ENCODE measurements at regions not wholly inside any gene's neighbourhood (a gene's known extent, or its start where the extent isn't known, plus 50 kb on each side); places are given as distances from the start of the nearest gene placed in this dataset.

GRCh38 chr1:37244083-37244480 is 209.8 kb upstream of the GRIK3 start:
- intact Hi-C loops (cut with DNase I) = no loop called here
- Histone ChIP-seq H3K27ac (ENCODE audit: low read depth in 1 of 2, low read length in 2 of 2) (no peak overlapping the region), H3K4me1 (ENCODE audit: control insufficient read depth in 1 of 2, insufficient read depth in 2 of 2, low read length in 2 of 2) (no peaks in the 10 kb centered on the region), H3K36me3 (ENCODE audit: control insufficient read depth in 1 of 2, insufficient read depth in 2 of 2, low read length in 1 of 2) (no peaks in the 10 kb centered on the region), H3K27me3 (ENCODE audit: control insufficient read depth in 1 of 2, insufficient read depth in 2 of 2, low read length in 1 of 2) (no peaks in the 10 kb centered on the region), H3K9me3 (ENCODE audit: control insufficient read depth, low read length) (no peaks in the 10 kb centered on the region), H3K4me3 (ENCODE audit: low read length in 2 of 2) (no peak overlapping the region)
- ATAC-seq (ENCODE audit: low FRiP score) (no peak), DNase-seq (no peak)
- 73 to 77% methylated on average over 6 of the region's 6 CpGs for WGBS, 2 donors

- WGBS, 2 donors = 77 to 79% methylated on average over 3 of the region's 3 CpGs
- intact Hi-C loops (cut with DNase I) = no loop called here
- H3K4me3 ChIP-seq (ENCODE audit: low read length in 2 of 2) = no peak overlapping the region
- no peak for DNase-seq
- no peak for ATAC-seq (ENCODE audit: low FRiP score)
- H3K27ac ChIP-seq (ENCODE audit: low read depth in 1 of 2, low read length in 2 of 2) = no peak overlapping the region
- H3K36me3 ChIP-seq (ENCODE audit: control insufficient read depth in 1 of 2, insufficient read depth in 2 of 2, low read length in 1 of 2) = no peaks in the 10 kb centered on the region
- H3K27me3 ChIP-seq (ENCODE audit: control insufficient read depth in 1 of 2, insufficient read depth in 2 of 2, low read length in 1 of 2) = no peaks in the 10 kb centered on the region
- H3K4me1 ChIP-seq (ENCODE audit: control insufficient read depth in 1 of 2, insufficient read depth in 2 of 2, low read length in 2 of 2) = no peaks in the 10 kb centered on the region
- no peaks in the 10 kb centered on the region for H3K9me3 ChIP-seq (ENCODE audit: control insufficient read depth, low read length)
These were observed 210.5 kb upstream of the GRIK3 start for GRCh38 chr1:37244815-37245214.

GRCh38 chr1:37246631-37247030 is 212.3 kb upstream of the GRIK3 start:
- H3K27ac ChIP-seq (ENCODE audit: low read depth in 1 of 2, low read length in 2 of 2) = no peak overlapping the region
- H3K4me1 ChIP-seq (ENCODE audit: control insufficient read depth in 1 of 2, insufficient read depth in 2 of 2, low read length in 2 of 2) = no peaks in the 10 kb centered on the region
- H3K9me3 ChIP-seq (ENCODE audit: control insufficient read depth, low read length) = no peaks in the 10 kb centered on the region
- ATAC-seq (ENCODE audit: low FRiP score) = no peak
- 28 to 39% methylated on average over 6 of the region's 6 CpGs for WGBS, 2 donors
- H3K4me3 ChIP-seq (ENCODE audit: low read length in 2 of 2) = no peak overlapping the region
- no peaks in the 10 kb centered on the region for H3K27me3 ChIP-seq (ENCODE audit: control insufficient read depth in 1 of 2, insufficient read depth in 2 of 2, low read length in 1 of 2)
- no peaks in the 10 kb centered on the region for H3K36me3 ChIP-seq (ENCODE audit: control insufficient read depth in 1 of 2, insufficient read depth in 2 of 2, low read length in 1 of 2)
- DNase-seq = no peak
- intact Hi-C loops (cut with DNase I) = no loop called here

DNA sequence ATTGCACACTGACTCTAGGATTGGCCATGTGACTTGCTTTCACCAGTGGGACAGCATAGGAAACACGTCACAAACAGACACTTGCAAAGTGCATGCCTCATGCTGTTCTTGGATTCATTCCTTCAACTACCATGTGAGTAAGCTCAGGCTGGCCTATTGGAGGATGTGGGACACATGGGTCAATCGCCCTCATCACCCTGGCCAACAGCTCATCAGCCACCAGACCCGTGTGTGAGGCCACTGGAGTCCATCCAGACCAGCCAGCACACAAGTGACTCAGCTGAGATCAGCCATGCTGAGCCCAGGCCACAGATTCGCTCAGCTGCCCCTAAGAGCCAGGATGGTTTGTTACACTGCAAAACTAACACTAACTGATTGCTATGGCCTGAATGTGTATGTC is 216.1 kb upstream of the GRIK3 start:
- no peak overlapping the region for H3K27ac ChIP-seq (ENCODE audit: low read depth in 1 of 2, low read length in 2 of 2)
- H3K9me3 ChIP-seq (ENCODE audit: control insufficient read depth, low read length) = no peaks in the 10 kb centered on the region
- no peaks in the 10 kb centered on the region for H3K36me3 ChIP-seq (ENCODE audit: control insufficient read depth in 1 of 2, insufficient read depth in 2 of 2, low read length in 1 of 2)
- H3K4me1 ChIP-seq (ENCODE audit: control insufficient read depth in 1 of 2, insufficient read depth in 2 of 2, low read length in 2 of 2) = no peaks in the 10 kb centered on the region
- intact Hi-C loops (cut with DNase I) = no loop called here
- DNase-seq (no peak), ATAC-seq (ENCODE audit: low FRiP score) (no peak)
- 38 to 43% methylated on average over 4 of the region's 4 CpGs for WGBS, 2 donors
- H3K4me3 ChIP-seq (ENCODE audit: low read length in 2 of 2) = no peak overlapping the region
- H3K27me3 ChIP-seq (ENCODE audit: control insufficient read depth in 1 of 2, insufficient read depth in 2 of 2, low read length in 1 of 2) = no peaks in the 10 kb centered on the region

DNA sequence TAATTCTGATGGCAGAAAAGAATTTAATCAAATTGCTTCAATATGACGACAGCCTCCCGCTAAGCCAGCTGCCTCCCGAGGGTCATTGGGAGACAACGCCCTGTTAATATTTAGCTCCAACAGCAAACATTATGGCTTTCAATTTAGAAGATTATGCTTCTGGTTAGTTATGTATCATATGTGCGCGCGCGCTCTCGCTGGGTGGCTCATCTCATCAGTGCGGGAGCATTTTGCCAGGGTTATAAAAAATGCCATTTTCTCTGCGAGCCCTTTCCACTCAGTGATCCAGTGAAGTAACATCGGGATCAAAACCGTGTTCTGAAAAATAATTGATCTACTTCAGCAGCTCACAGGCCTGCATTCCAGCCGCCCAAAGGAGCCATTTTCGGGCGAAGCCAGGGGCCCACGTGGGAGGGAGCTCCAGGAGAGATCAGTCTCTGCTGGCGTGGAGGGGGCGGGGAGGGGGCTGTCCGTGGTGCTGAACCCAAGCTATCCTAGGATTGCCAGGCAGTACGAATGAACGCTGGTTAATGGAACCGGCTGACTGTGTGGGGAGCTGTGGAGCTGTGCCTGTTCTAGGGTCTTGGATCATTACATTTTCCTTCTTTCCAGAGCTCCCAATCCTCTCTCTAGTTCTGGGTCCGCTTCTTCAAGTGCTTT is 219.1 kb upstream of the ZC3H12A start:
- intact Hi-C loops (cut with DNase I) = no loop called here
- Histone ChIP-seq H3K27ac (ENCODE audit: low read depth in 1 of 2, low read length in 2 of 2) (no peak overlapping the region), H3K36me3 (ENCODE audit: control insufficient read depth in 1 of 2, insufficient read depth in 2 of 2, low read length in 1 of 2) (no peaks in the 10 kb centered on the region), H3K4me3 (ENCODE audit: low read length in 2 of 2) (no peak overlapping the region), H3K27me3 (ENCODE audit: control insufficient read depth in 1 of 2, insufficient read depth in 2 of 2, low read length in 1 of 2) (no peaks in the 10 kb centered on the region), H3K9me3 (ENCODE audit: control insufficient read depth, low read length) (peaks cover 3% of the 10 kb centered on the region), H3K4me1 (ENCODE audit: control insufficient read depth in 1 of 2, insufficient read depth in 2 of 2, low read length in 2 of 2) (no peaks in the 10 kb centered on the region)
- no peak for DNase-seq
- 20 to 24% methylated on average over 24 of the region's 24 CpGs for WGBS, 2 donors
- ATAC-seq (ENCODE audit: low FRiP score) = no peak

DNA sequence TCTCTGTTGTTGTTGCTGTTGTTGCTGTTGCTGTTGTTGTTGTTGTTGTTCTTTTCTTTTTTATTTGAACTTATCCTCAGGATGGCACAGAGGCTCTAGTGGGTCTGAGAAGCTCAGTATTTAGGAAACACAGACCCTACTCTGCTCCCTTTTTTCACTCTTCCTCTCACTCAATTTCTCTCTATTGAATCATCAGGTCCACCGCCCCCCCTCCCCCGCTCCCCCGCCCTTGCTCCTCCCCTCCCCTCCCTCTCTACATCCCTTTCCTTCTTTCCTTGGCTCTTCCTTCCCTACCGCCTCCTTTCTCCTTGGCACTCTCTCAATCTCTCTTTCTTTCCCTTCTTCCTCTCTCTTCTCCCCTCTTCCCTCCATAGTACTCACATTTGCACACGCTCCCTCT is 218.5 kb upstream of the ZC3H12A start:
- intact Hi-C loops (cut with DNase I) = no loop called here
- ATAC-seq (ENCODE audit: low FRiP score) (no peak), DNase-seq (no peak)
- H3K36me3 ChIP-seq (ENCODE audit: control insufficient read depth in 1 of 2, insufficient read depth in 2 of 2, low read length in 1 of 2) = no peaks in the 10 kb centered on the region
- 6 to 12% methylated on average over 5 of the region's 5 CpGs for WGBS, 2 donors
- H3K4me3 ChIP-seq (ENCODE audit: low read length in 2 of 2) = no peak overlapping the region
- H3K9me3 ChIP-seq (ENCODE audit: control insufficient read depth, low read length) = peaks cover 3% of the 10 kb centered on the region
- H3K27me3 ChIP-seq (ENCODE audit: control insufficient read depth in 1 of 2, insufficient read depth in 2 of 2, low read length in 1 of 2) = no peaks in the 10 kb centered on the region
- no peaks in the 10 kb centered on the region for H3K4me1 ChIP-seq (ENCODE audit: control insufficient read depth in 1 of 2, insufficient read depth in 2 of 2, low read length in 2 of 2)
- H3K27ac ChIP-seq (ENCODE audit: low read depth in 1 of 2, low read length in 2 of 2) = no peak overlapping the region

- H3K27ac ChIP-seq (ENCODE audit: low read depth in 1 of 2, low read length in 2 of 2) = no peak overlapping the region
- H3K9me3 ChIP-seq (ENCODE audit: control insufficient read depth, low read length) = peaks cover 3% of the 10 kb centered on the region
- DNase-seq (no peak), ATAC-seq (ENCODE audit: low FRiP score) (no peak)
- no peaks in the 10 kb centered on the region for H3K36me3 ChIP-seq (ENCODE audit: control insufficient read depth in 1 of 2, insufficient read depth in 2 of 2, low read length in 1 of 2)
- intact Hi-C loops (cut with DNase I) = no loop called here
- no peak overlapping the region for H3K4me3 ChIP-seq (ENCODE audit: low read length in 2 of 2)
- no peaks in the 10 kb centered on the region for H3K4me1 ChIP-seq (ENCODE audit: control insufficient read depth in 1 of 2, insufficient read depth in 2 of 2, low read length in 2 of 2)
- H3K27me3 ChIP-seq (ENCODE audit: control insufficient read depth in 1 of 2, insufficient read depth in 2 of 2, low read length in 1 of 2) = no peaks in the 10 kb centered on the region
These were observed 216.7 kb upstream of the ZC3H12A start for GRCh38 chr1:37257646-37258045.

DNA sequence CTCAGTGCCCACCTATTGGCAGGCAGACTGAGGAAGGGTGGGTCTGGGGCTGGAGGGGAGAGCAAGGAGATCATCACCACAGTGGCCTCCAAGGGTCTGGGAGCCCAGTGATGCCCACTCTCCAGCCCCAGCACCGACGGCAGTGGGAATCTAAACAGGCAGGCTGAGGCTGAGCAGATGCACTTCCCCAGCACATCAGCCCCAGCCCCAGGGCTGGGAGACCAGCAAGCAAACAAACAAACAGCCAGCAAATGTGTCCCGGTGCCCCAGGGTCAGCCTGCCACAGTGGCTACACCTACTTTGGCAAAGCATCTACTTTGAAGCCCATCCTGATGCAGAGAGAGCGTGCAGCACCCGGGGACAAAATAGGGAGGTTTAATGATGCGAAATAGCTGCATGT is 216.3 kb upstream of the ZC3H12A start:
- H3K36me3 ChIP-seq (ENCODE audit: control insufficient read depth in 1 of 2, insufficient read depth in 2 of 2, low read length in 1 of 2) = no peaks in the 10 kb centered on the region
- H3K27ac ChIP-seq (ENCODE audit: low read depth in 1 of 2, low read length in 2 of 2) = no peak overlapping the region
- H3K9me3 ChIP-seq (ENCODE audit: control insufficient read depth, low read length) = peaks cover 3% of the 10 kb centered on the region
- no peaks in the 10 kb centered on the region for H3K4me1 ChIP-seq (ENCODE audit: control insufficient read depth in 1 of 2, insufficient read depth in 2 of 2, low read length in 2 of 2)
- ATAC-seq (ENCODE audit: low FRiP score) (no peak), DNase-seq (no peak)
- 32 to 42% methylated on average over 6 of the region's 6 CpGs for whole genome bisulfite sequencing, 2 donors
- intact Hi-C loops (cut with DNase I) = no loop called here
- H3K4me3 ChIP-seq (ENCODE audit: low read length in 2 of 2) = no peak overlapping the region
- no peaks in the 10 kb centered on the region for H3K27me3 ChIP-seq (ENCODE audit: control insufficient read depth in 1 of 2, insufficient read depth in 2 of 2, low read length in 1 of 2)

DNA sequence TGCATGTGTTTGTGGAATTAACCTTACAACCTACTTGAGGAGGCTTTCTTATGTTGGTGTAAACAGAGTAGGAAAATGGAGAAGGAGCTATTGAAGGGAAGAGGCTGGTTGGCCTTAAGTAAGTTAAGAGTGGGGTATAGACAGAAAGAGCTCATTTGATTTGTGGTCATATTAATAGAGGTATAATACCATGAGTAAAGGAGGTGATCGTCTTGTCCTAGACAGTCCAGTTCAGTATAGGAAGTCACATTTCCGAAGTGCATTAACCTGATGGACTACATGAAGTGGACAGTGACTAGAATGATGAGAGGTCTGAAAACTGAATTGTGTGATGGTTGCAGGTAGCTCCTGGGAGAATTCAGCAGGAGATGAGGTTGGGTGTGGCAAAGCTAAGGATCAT is 215.4 kb upstream of the ZC3H12A start:
- no peak overlapping the region for H3K27ac ChIP-seq (ENCODE audit: low read depth in 1 of 2, low read length in 2 of 2)
- 37 to 59% methylated on average over 2 of the region's 2 CpGs for WGBS, 2 donors
- peaks cover 5% of the 10 kb centered on the region for H3K9me3 ChIP-seq (ENCODE audit: control insufficient read depth, low read length)
- no peaks in the 10 kb centered on the region for H3K27me3 ChIP-seq (ENCODE audit: control insufficient read depth in 1 of 2, insufficient read depth in 2 of 2, low read length in 1 of 2)
- intact Hi-C loops (cut with DNase I) = no loop called here
- ATAC-seq (ENCODE audit: low FRiP score) = no peak
- H3K4me1 ChIP-seq (ENCODE audit: control insufficient read depth in 1 of 2, insufficient read depth in 2 of 2, low read length in 2 of 2) = no peaks in the 10 kb centered on the region
- H3K4me3 ChIP-seq (ENCODE audit: low read length in 2 of 2) = no peak overlapping the region
- no peaks in the 10 kb centered on the region for H3K36me3 ChIP-seq (ENCODE audit: control insufficient read depth in 1 of 2, insufficient read depth in 2 of 2, low read length in 1 of 2)
- no peak for DNase-seq
